ENCODE measurements at regions not wholly inside any gene's neighbourhood (a gene's known extent, or its start where the extent isn't known, plus 50 kb on each side); places are given as distances from the start of the nearest gene placed in this dataset.
"Not testable (repeated sequence)": the region's sequence is repeated elsewhere in the genome, so short reads cannot be mapped to it uniquely, and the experiment has no call there.

DNA sequence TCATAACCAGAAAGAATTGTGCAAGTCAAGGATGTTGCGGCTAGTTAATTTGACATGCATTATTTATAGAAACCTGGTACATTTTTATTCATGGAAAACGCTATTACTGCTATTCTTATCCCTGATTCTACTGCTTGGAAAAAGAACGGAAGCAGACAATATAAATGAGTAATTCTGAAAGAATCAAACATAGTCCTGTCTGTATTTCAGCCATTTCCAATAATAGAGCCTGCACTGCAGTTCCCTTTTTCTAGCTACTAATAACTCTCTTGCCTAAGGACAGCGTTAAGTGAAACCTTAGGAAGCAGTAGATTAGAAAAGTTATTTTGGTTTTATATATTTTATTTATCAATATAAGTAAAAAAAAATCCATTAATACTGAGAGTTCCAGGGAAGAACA lies 414.9 kb downstream of the CYLC2 start:
- no peak for DNase-seq

GRCh38 chr9:103427696-103428095 lies 432.6 kb downstream of the CYLC2 start:
- DNase-seq: no peak

- DNase-seq: no peak
These were observed 435.3 kb downstream of the CYLC2 start for GRCh38 chr9:103430469-103430868.

- no peak for DNase-seq
These were observed 436.7 kb downstream of the CYLC2 start for GRCh38 chr9:103431809-103432208.

DNA sequence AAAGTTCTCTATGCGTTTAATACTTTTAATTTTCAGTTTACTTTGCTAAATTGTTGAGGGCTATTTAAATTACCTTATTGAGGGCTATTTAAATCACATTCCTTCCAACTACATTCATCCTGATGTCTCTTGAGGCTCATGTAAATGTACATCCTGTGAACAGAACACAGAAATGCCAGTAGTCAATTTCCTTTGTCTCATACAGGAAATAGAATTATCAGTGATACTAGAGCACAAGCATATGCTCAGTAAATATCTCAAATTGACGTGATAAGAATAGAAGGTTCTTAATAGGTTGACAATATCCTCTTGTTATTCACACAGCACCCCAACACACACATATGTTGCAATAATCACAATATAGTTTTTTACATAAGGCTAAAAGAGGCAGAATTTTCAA lies 449.0 kb downstream of the CYLC2 start:
- DNase-seq: no peak

- no peak for DNase-seq
These were observed 463.7 kb downstream of the CYLC2 start for GRCh38 chr9:103458826-103459225.

GRCh38 chr9:103471241-103471640 lies 476.1 kb downstream of the CYLC2 start:
- DNase-seq: no peak

- DNase-seq: no peak
These were observed 479.0 kb downstream of the CYLC2 start for GRCh38 chr9:103474156-103474555.

GRCh38 chr9:103483471-103484096 lies 488.5 kb downstream of the CYLC2 start:
- DNase-seq: no peak

- DNase-seq: no peak
These were observed 490.0 kb downstream of the CYLC2 start for GRCh38 chr9:103485138-103485537.

GRCh38 chr9:103514767-103515166 lies 519.6 kb downstream of the CYLC2 start:
- DNase-seq: no peak

- DNase-seq: no peak
These were observed 527.3 kb downstream of the CYLC2 start for GRCh38 chr9:103522409-103522808.

- DNase-seq: no peak
These were observed 535.8 kb downstream of the CYLC2 start for GRCh38 chr9:103530934-103531333.

- no peak for DNase-seq
These were observed 538.2 kb downstream of the CYLC2 start for GRCh38 chr9:103533318-103533717.

- DNase-seq: no peak
These were observed 542.3 kb downstream of the CYLC2 start for GRCh38 chr9:103537426-103537825.

- DNase-seq: no peak
These were observed 548.8 kb upstream of the SMC2 start for GRCh38 chr9:103545260-103545659.

GRCh38 chr9:103552712-103553111 lies 541.4 kb upstream of the SMC2 start:
- DNase-seq: no peak

- no peak for DNase-seq
These were observed 520.1 kb upstream of the SMC2 start for GRCh38 chr9:103574056-103574455.

DNA sequence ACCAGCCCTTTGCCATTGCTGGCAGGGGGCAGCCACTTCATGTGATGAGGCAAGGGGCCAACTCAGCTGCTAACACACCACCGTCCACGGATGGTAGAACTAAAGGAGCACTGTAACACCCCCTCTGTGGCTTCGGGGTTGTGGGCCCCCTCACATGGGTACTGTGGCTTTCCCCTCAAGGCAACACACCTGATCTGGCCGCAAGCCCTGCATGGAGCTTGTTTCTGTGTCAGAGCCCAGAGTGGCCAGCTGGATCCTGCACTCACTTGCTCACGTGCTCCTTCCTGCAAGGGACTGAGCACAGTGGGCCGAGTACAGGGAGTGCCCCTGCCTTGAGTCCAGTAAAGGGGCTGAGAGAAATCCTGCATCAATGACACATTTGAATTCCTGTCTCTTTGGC lies 507.4 kb upstream of the SMC2 start:
- no peak for DNase-seq

- no peak for DNase-seq
These were observed 492.8 kb upstream of the SMC2 start for GRCh38 chr9:103601287-103601686.

GRCh38 chr9:103611950-103612349 lies 482.2 kb upstream of the SMC2 start:
- not testable (repeated sequence) for DNase-seq

DNA sequence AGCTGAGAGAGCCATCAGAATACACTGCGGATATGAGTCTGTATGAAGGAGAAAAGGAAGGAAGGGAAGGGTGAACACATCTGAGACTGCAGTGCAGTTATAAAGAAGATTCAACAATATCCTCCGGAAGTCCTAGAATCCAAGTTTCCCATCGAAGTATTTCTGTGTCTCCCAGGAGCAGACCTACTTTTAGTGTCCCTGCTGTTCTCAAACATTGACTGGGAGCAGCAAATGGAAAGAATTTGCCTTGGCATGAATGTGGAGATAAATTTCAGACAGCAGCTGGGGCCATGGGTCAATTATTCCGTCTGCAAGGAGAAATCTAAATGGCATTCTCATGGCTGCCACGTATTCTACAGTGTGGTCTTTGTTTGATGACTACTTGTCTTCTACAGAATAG lies 478.1 kb upstream of the SMC2 start:
- DNase-seq: no peak

DNA sequence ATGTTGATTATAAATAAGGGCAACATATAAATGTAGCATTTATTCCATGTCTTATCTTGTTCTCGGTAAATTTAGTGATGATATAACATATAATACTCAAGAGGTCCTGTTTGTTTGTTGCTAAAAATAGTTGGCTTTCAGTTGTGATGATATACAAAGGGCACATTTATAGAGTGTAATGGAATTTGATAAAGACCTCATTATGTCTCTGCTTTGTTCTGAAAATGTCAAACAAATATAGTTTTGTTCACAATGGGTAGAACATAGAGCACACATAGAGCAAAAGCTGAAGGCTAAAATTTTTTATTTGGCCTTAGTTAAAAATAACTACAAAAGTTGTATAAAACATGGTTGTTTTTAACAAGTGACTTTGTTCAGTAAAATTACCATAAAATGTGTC lies 477.1 kb upstream of the SMC2 start:
- DNase-seq: no peak

GRCh38 chr9:103625161-103625804 lies 468.8 kb upstream of the SMC2 start:
- DNase-seq: no peak

- no peak for DNase-seq
These were observed 466.4 kb upstream of the SMC2 start for GRCh38 chr9:103627731-103628130.
